ENCODE measurements at regions not wholly inside any gene's neighbourhood (a gene's known extent, or its start where the extent isn't known, plus 50 kb on each side); places are given as distances from the start of the nearest gene placed in this dataset.

DNA sequence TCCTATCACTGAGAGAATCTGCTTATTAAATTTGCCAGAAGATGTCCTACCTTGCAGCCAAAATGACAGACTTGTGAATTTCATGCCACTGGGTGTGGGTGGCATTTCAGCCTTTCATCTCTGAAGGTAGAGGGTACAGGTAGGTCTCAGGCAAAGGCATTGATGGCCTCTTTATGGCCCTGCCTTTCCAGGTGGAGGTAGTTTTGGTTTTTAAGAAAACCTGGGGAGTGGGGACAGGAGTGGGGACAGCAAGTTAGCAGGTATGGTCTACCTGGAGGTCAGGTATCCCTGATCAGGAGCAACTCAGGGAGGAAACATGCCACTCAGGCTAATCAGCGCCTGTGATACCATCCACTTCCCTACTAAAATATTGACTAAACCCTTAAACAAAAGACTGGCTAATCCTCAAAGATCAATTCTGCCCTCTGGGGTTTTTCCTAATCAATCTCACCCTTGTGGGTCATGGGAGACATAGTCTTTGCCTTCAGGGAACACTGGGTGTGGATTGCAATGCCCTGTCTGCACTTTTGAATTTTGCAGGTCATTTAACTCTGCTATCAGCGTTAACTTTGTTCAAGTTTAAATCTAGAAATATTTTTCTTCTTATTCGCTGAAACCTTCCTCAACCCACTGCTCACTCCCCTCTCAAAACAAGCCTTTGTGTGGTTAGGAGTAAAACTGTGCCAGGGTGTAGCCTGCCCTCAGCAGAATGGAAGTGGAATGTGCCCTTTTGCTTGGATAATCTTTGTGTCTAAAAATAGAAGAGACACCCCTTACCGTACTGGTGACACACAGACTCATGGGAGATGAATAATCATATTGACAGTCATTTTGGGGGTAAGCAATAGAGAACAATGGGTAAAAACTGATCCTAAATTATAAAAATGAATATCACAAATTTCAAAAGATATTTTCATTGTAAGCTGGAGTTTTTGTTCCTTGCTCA, 233.7 kb downstream of the COG6 start:
- no peak overlapping the region for H2AFZ ChIP-seq (ENCODE audit: low read depth, low read length, severe bottlenecking)
- H4K20me1 ChIP-seq (ENCODE audit: low read depth, low read length) = no peaks in the 10 kb centered on the region
- H3K27ac ChIP-seq (ENCODE audit: low read depth, low read length) = no peak overlapping the region
- no peaks in the 10 kb centered on the region for H3K79me2 ChIP-seq (ENCODE audit: insufficient read depth, low read length)
- no peaks in the 10 kb centered on the region for H3F3A ChIP-seq (ENCODE audit: insufficient read depth)
- H3K9me2 ChIP-seq (replicated peaks; ENCODE audit: insufficient read depth, low read length) = no peaks in the 10 kb centered on the region
- no peaks in the 10 kb centered on the region; the same call in 1 of the 2 replicates for H3K36me3 ChIP-seq (ENCODE audit: low read length)
- H3K4me2 ChIP-seq (ENCODE audit: low read depth, low read length, poor library complexity, severe bottlenecking) = no peak overlapping the region
- TF ChIP-seq EZH2phosphoT487 (conservative IDR thresholded peaks at IDR 0.05; ENCODE audit: low read length) = no peak
- no peak for TF ChIP-seq CTCF (IDR thresholded peaks at IDR 0.05; ENCODE audit: insufficient read depth, low read length, poor library complexity, severe bottlenecking)
- H3K4me3 ChIP-seq (ENCODE audit: insufficient read depth, low read length, poor library complexity, severe bottlenecking) = no peak overlapping the region
- no peaks in the 10 kb centered on the region for H3K27me3 ChIP-seq (ENCODE audit: low read length)
- peaks cover 5% of the 10 kb centered on the region; the same call in 1 of the 2 replicates for H3K9me3 ChIP-seq (ENCODE audit: insufficient read depth, low read length)
- H3K9ac ChIP-seq (ENCODE audit: low read length) = no peak overlapping the region

DNA sequence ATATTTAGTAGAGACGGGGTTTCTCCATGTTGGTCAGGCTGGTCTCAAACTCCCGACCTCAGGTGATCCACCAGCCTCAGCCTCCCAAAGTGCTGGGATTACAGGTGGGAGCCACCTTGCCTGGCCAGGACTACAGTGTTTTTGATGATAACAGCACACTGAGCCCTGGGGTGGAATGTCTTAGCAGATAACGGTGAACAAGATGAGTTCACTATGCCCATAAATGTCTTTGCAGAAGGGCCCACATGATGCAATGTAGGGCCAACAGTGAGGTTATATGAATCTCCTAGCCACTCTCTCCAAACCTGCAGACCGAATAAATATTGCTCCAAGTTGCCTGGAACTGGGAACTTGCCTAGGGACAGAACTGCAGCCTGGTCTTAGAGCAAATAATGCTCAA, 235.1 kb downstream of the COG6 start:
- no peak overlapping the region for H3K4me3 ChIP-seq (ENCODE audit: insufficient read depth, low read length, poor library complexity, severe bottlenecking)
- H3K36me3 ChIP-seq (ENCODE audit: low read length) = no peaks in the 10 kb centered on the region
- H2AFZ ChIP-seq (ENCODE audit: low read depth, low read length, severe bottlenecking) = no peak overlapping the region
- TF ChIP-seq CTCF (IDR thresholded peaks at IDR 0.05; ENCODE audit: insufficient read depth, low read length, poor library complexity, severe bottlenecking) (no peak), EZH2phosphoT487 (conservative IDR thresholded peaks at IDR 0.05; ENCODE audit: low read length) (no peak)
- H3K9me3 ChIP-seq (ENCODE audit: insufficient read depth, low read length) = no peaks in the 10 kb centered on the region
- no peak overlapping the region for H3K4me2 ChIP-seq (ENCODE audit: low read depth, low read length, poor library complexity, severe bottlenecking)
- no peak overlapping the region for H3K27ac ChIP-seq (ENCODE audit: low read depth, low read length)
- H3K79me2 ChIP-seq (ENCODE audit: insufficient read depth, low read length) = no peaks in the 10 kb centered on the region
- no peaks in the 10 kb centered on the region for H4K20me1 ChIP-seq (ENCODE audit: low read depth, low read length)
- H3K9me2 ChIP-seq (replicated peaks; ENCODE audit: insufficient read depth, low read length) = no peaks in the 10 kb centered on the region
- H3K9ac ChIP-seq (ENCODE audit: low read length) = no peak overlapping the region
- no peaks in the 10 kb centered on the region for H3F3A ChIP-seq (ENCODE audit: insufficient read depth)
- no peaks in the 10 kb centered on the region for H3K27me3 ChIP-seq (ENCODE audit: low read length)

- Histone ChIP-seq H3K4me3 (ENCODE audit: insufficient read depth, low read length, poor library complexity, severe bottlenecking) (no peak overlapping the region), H3K9me2 (replicated peaks; ENCODE audit: insufficient read depth, low read length) (no peaks in the 10 kb centered on the region), H3K36me3 (ENCODE audit: low read length) (no peaks in the 10 kb centered on the region), H3K9me3 (ENCODE audit: insufficient read depth, low read length) (no peaks in the 10 kb centered on the region), H3K27ac (ENCODE audit: low read depth, low read length) (no peak overlapping the region), H2AFZ (ENCODE audit: low read depth, low read length, severe bottlenecking) (no peak overlapping the region), H3K9ac (ENCODE audit: low read length) (no peak overlapping the region), H3K4me2 (ENCODE audit: low read depth, low read length, poor library complexity, severe bottlenecking) (no peak overlapping the region), H3K27me3 (ENCODE audit: low read length) (no peaks in the 10 kb centered on the region), H4K20me1 (ENCODE audit: low read depth, low read length) (no peaks in the 10 kb centered on the region), H3F3A (ENCODE audit: insufficient read depth) (no peaks in the 10 kb centered on the region), H3K79me2 (ENCODE audit: insufficient read depth, low read length) (no peaks in the 10 kb centered on the region)
- TF ChIP-seq EZH2phosphoT487 (conservative IDR thresholded peaks at IDR 0.05; ENCODE audit: low read length) (no peak), CTCF (IDR thresholded peaks at IDR 0.05; ENCODE audit: insufficient read depth, low read length, poor library complexity, severe bottlenecking) (no peak)
These were observed 237.5 kb downstream of the COG6 start for GRCh38 chr13:39892721-39893685.

Measured in SU-DHL-6 (cell line).